ENCODE measurements at regions not wholly inside any gene's neighbourhood (a gene's known extent, or its start where the extent isn't known, plus 50 kb on each side); places are given as distances from the start of the nearest gene placed in this dataset.

- Histone ChIP-seq H3K27me3 (ENCODE audit: control insufficient read depth in 4 of 4, insufficient read depth in 4 of 4, low read length in 3 of 4) (no peaks in the 10 kb centered on the region), H3K4me1 (ENCODE audit: control insufficient read depth in 4 of 4, insufficient read depth in 4 of 4, low read length in 3 of 4) (no peaks in the 10 kb centered on the region), H3K9ac (ENCODE audit: low read depth in 1 of 2, low read length in 2 of 2) (no peak overlapping the region), H3K27ac (ENCODE audit: low read depth in 1 of 2, low read length in 2 of 2) (no peak overlapping the region), H3K9me3 (ENCODE audit: control insufficient read depth in 4 of 4, low read length in 3 of 4) (no peaks in the 10 kb centered on the region), H3K36me3 (ENCODE audit: control insufficient read depth in 4 of 4, insufficient read depth in 3 of 4, low read depth in 1 of 4, low read length in 3 of 4) (no peaks in the 10 kb centered on the region), H3K4me3 (ENCODE audit: low read depth in 1 of 3, low read length in 3 of 3) (no peak overlapping the region)
- 73% methylated on average over 2 of the region's 2 CpGs for WGBS
- DNase-seq (ENCODE audit: low spot score): no peak
- TF ChIP-seq, protein P1, sequence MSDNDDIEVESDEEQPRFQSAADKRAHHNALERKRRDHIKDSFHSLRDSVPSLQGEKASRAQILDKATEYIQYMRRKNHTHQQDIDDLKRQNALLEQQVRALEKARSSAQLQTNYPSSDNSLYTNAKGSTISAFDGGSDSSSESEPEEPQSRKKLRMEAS (IDR thresholded peaks at IDR 0.05): no peak
- TF ChIP-seq JUND (IDR thresholded peaks at IDR 0.05): no peak
- no peak for TF ChIP-seq GABPA (IDR thresholded peaks at IDR 0.05 in 1 of 2, conservative IDR thresholded peaks at IDR 0.05 in 1 of 2)
- no peak for TF ChIP-seq RXRA (IDR thresholded peaks at IDR 0.05)
- no peak for TF ChIP-seq SP1 (IDR thresholded peaks at IDR 0.05)
- no peak for TF ChIP-seq ATF3 (IDR thresholded peaks at IDR 0.05)
- TF ChIP-seq HNF4G (IDR thresholded peaks at IDR 0.05): no peak
- TF ChIP-seq TAF1 (conservative IDR thresholded peaks at IDR 0.05): no peak
- TF ChIP-seq, protein P2, sequence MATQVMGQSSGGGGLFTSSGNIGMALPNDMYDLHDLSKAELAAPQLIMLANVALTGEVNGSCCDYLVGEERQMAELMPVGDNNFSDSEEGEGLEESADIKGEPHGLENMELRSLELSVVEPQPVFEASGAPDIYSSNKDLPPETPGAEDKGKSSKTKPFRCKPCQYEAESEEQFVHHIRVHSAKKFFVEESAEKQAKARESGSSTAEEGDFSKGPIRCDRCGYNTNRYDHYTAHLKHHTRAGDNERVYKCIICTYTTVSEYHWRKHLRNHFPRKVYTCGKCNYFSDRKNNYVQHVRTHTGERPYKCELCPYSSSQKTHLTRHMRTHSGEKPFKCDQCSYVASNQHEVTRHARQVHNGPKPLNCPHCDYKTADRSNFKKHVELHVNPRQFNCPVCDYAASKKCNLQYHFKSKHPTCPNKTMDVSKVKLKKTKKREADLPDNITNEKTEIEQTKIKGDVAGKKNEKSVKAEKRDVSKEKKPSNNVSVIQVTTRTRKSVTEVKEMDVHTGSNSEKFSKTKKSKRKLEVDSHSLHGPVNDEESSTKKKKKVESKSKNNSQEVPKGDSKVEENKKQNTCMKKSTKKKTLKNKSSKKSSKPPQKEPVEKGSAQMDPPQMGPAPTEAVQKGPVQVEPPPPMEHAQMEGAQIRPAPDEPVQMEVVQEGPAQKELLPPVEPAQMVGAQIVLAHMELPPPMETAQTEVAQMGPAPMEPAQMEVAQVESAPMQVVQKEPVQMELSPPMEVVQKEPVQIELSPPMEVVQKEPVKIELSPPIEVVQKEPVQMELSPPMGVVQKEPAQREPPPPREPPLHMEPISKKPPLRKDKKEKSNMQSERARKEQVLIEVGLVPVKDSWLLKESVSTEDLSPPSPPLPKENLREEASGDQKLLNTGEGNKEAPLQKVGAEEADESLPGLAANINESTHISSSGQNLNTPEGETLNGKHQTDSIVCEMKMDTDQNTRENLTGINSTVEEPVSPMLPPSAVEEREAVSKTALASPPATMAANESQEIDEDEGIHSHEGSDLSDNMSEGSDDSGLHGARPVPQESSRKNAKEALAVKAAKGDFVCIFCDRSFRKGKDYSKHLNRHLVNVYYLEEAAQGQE (IDR thresholded peaks at IDR 0.05): no peak
- TF ChIP-seq, protein P3, sequence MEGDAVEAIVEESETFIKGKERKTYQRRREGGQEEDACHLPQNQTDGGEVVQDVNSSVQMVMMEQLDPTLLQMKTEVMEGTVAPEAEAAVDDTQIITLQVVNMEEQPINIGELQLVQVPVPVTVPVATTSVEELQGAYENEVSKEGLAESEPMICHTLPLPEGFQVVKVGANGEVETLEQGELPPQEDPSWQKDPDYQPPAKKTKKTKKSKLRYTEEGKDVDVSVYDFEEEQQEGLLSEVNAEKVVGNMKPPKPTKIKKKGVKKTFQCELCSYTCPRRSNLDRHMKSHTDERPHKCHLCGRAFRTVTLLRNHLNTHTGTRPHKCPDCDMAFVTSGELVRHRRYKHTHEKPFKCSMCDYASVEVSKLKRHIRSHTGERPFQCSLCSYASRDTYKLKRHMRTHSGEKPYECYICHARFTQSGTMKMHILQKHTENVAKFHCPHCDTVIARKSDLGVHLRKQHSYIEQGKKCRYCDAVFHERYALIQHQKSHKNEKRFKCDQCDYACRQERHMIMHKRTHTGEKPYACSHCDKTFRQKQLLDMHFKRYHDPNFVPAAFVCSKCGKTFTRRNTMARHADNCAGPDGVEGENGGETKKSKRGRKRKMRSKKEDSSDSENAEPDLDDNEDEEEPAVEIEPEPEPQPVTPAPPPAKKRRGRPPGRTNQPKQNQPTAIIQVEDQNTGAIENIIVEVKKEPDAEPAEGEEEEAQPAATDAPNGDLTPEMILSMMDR (IDR thresholded peaks at IDR 0.05; ENCODE audit: low read depth, low read length, missing input control): no peak
- TF ChIP-seq HNF4A (conservative IDR thresholded peaks at IDR 0.05): no peak
- no peak for TF ChIP-seq FOXA1 (IDR thresholded peaks at IDR 0.05)
- TF ChIP-seq EGR1 (IDR thresholded peaks at IDR 0.05; ENCODE audit: low read depth in 2 of 2): no peak
- TF ChIP-seq FOXA2 (IDR thresholded peaks at IDR 0.05): no peak
- TF ChIP-seq RAD21 (IDR thresholded peaks at IDR 0.05): no peak
- no peak for TF ChIP-seq ZBTB33 (IDR thresholded peaks at IDR 0.05)
- no peak for TF ChIP-seq YY1 (IDR thresholded peaks at IDR 0.05)
Observed at GRCh38 chr20:7355051-7355450, 585.2 kb downstream of the HAO1 start.

DNA sequence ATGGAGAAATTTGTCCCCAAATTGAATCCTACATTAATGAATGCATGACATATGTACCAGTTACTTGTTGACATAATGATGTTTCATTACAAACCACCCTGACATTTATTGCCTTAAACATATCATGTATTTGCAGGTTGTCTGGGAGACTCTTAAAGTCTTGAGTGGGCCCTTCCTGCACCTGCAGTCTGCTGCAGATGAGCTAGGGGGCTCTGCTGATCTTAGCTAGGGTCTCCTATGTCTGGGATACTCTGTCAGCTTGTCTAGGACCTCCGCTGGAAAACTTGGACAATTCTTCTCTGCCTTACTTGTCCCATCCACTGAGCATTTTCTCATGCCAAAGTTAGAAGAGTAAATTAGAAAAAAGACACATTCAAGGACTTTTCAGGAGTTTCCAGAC is 581.6 kb downstream of the HAO1 start:
- Histone ChIP-seq H3K27me3 (ENCODE audit: control insufficient read depth in 4 of 4, insufficient read depth in 4 of 4, low read length in 3 of 4) (no peaks in the 10 kb centered on the region), H3K36me3 (ENCODE audit: control insufficient read depth in 4 of 4, insufficient read depth in 3 of 4, low read depth in 1 of 4, low read length in 3 of 4) (no peaks in the 10 kb centered on the region), H3K9me3 (ENCODE audit: control insufficient read depth in 4 of 4, low read length in 3 of 4) (no peaks in the 10 kb centered on the region), H3K9ac (ENCODE audit: low read depth in 1 of 2, low read length in 2 of 2) (no peak overlapping the region), H3K4me1 (ENCODE audit: control insufficient read depth in 4 of 4, insufficient read depth in 4 of 4, low read length in 3 of 4) (no peaks in the 10 kb centered on the region), H3K4me3 (ENCODE audit: low read depth in 1 of 3, low read length in 3 of 3) (no peak overlapping the region), H3K27ac (ENCODE audit: low read depth in 1 of 2, low read length in 2 of 2) (no peak overlapping the region)
- DNase-seq (ENCODE audit: low spot score): no peak
- 78% methylated on average over 1 of the region's 1 CpG for WGBS
- TF ChIP-seq ZBTB33 (IDR thresholded peaks at IDR 0.05) (no peak), NR2F2 (IDR thresholded peaks at IDR 0.05) (no peak)
- TF ChIP-seq, protein P3 (IDR thresholded peaks at IDR 0.05; ENCODE audit: low read depth, low read length, missing input control): no peak
- TF ChIP-seq, protein P1 (IDR thresholded peaks at IDR 0.05): no peak

Measured in liver (tissue), 8 donors.